HEK293 (cell line): ENCODE measurements at regions not wholly inside any gene's neighbourhood (a gene's known extent, or its start where the extent isn't known, plus 50 kb on each side); places are given as distances from the start of the nearest gene placed in this dataset.

Experiments used
- CTCF ChIA-PET: fragments of 350-600 bp; formaldehyde crosslinking; extraction: SDS; loops from one replicate; lab custom pipeline; 2021; ENCODE audit warnings: antibody characterized with exemption; lab: Yijun Ruan, JAX
- POLR2A ChIA-PET: fragments of 300-600 bp; formaldehyde crosslinking; extraction: SDS; loops from one replicate; lab custom pipeline; 2020; ENCODE audit warnings: antibody characterized with exemption, inconsistent platforms; lab: Yijun Ruan, JAX
- H3K27ac ChIP-seq: fragments of 200-500 bp; sonication (Bioruptor generic); 2 replicates; pipeline ENCODE4 v1.5.1; 2014; ENCODE audit warnings: low read depth, low read length, control low read depth, inconsistent platforms; ENCODE audit errors: extremely low read depth
- H3K36me3 ChIP-seq, 2 experiments: fragments of 200-500 bp in 1 of 2; sonication (Bioruptor generic) in 1 of 2; 1 replicate in 1 of 2; 2 replicates in 1 of 2; pipeline ENCODE4 v1.5.1; 2014 to 2017; ENCODE audit warnings: inconsistent platforms in 2 of 2, low read length in 2 of 2; ENCODE audit not compliant: control insufficient read depth in 2 of 2, insufficient read depth in 1 of 2
- H3K4me1 ChIP-seq: fragments of 200-500 bp; sonication (Bioruptor generic); 2 replicates; pipeline ENCODE4 v1.5.1; 2014; ENCODE audit warnings: mild to moderate bottlenecking, low read length, inconsistent platforms; ENCODE audit not compliant: control insufficient read depth, insufficient read depth
- H3K4me3 ChIP-seq: 2 replicates; pipeline ENCODE4 v1.5.1; 2011; ENCODE audit warnings: low read depth, mild to moderate bottlenecking, control low read depth, low read length, moderate library complexity
- H3K9me3 ChIP-seq: fragments of 200-500 bp; sonication (Bioruptor generic); 2 replicates; pipeline ENCODE4 v1.5.1; 2014; ENCODE audit warnings: low read depth, low read length, inconsistent platforms; ENCODE audit not compliant: control insufficient read depth, insufficient read depth
- ATF2 ChIP-seq: fragments of 450-650 bp; formaldehyde crosslinking; IDR thresholded peaks from 2 replicates; pipeline ENCODE4 v1.5.1; 2016; ENCODE audit warnings: missing biosample characterization, missing genetic modification characterization, low read depth
- OSR2 ChIP-seq: fragments of 450-650 bp; formaldehyde crosslinking; IDR thresholded peaks from 2 replicates; pipeline ENCODE4 v1.5.1; 2016; ENCODE audit warnings: missing biosample characterization, missing genetic modification characterization
- SP2 ChIP-seq: fragments of 450-650 bp; formaldehyde crosslinking; IDR thresholded peaks from 2 replicates; pipeline ENCODE4 v1.5.1; 2016; ENCODE audit warnings: missing biosample characterization, missing genetic modification characterization
- TRIM28 ChIP-seq: IDR thresholded peaks from 2 replicates; pipeline ENCODE4 v1.6.1; 2011; ENCODE audit warnings: low read length, control low read depth, borderline replicate concordance
- ZBTB48 ChIP-seq: fragments of 450-650 bp; formaldehyde crosslinking; IDR thresholded peaks from 2 replicates; pipeline ENCODE4 v1.5.1; 2016; ENCODE audit warnings: missing biosample characterization, missing genetic modification characterization
- ZNF302 ChIP-seq: fragments of 450-650 bp; formaldehyde crosslinking; IDR thresholded peaks from 2 replicates; pipeline ENCODE4 v1.5.1; 2016; ENCODE audit warnings: missing biosample characterization, missing genetic modification characterization, low read depth
- ZNF354C ChIP-seq: fragments of 450-650 bp; formaldehyde crosslinking; IDR thresholded peaks from 2 replicates; pipeline ENCODE4 v1.5.1; 2016; ENCODE audit warnings: missing biosample characterization, missing genetic modification characterization, low read depth, borderline replicate concordance
- ZNF366 ChIP-seq: fragments of 450-650 bp; formaldehyde crosslinking; conservative IDR thresholded peaks from 2 replicates; pipeline ENCODE4 v1.5.1; 2016; ENCODE audit warnings: missing biosample characterization, missing genetic modification characterization
- ZNF521 ChIP-seq: fragments of 450-650 bp; formaldehyde crosslinking; IDR thresholded peaks from 2 replicates; pipeline ENCODE4 v1.5.1; 2017; ENCODE audit warnings: missing biosample characterization, mild to moderate bottlenecking, missing genetic modification characterization
- ZNF610 ChIP-seq: fragments of 450-650 bp; formaldehyde crosslinking; IDR thresholded peaks from 2 replicates; pipeline ENCODE4 v1.5.1; 2016; ENCODE audit warnings: missing biosample characterization, missing genetic modification characterization, borderline replicate concordance
- ZNF658 ChIP-seq: fragments of 450-650 bp; formaldehyde crosslinking; IDR thresholded peaks from 2 replicates; pipeline ENCODE4; 2016; ENCODE audit warnings: missing biosample characterization, missing genetic modification characterization
- ZNF704 ChIP-seq: fragments of 450-650 bp; formaldehyde crosslinking; IDR thresholded peaks from 2 replicates; pipeline ENCODE4 v1.5.1; 2016; ENCODE audit warnings: missing biosample characterization, missing genetic modification characterization
- TF ChIP-seq, protein P1 (sequence below): fragments of 450-650 bp; formaldehyde crosslinking; IDR thresholded peaks from 2 replicates; pipeline ENCODE4 v1.5.1; 2016; ENCODE audit warnings: missing biosample characterization, missing genetic modification characterization
- TF ChIP-seq, protein P2 (sequence below): IDR thresholded peaks from 2 replicates; pipeline ENCODE4 v1.6.1; 2011; ENCODE audit warnings: mild to moderate bottlenecking, low read depth, low read length, borderline replicate concordance
- TF ChIP-seq, protein P3 (sequence below): fragments of 450-650 bp; formaldehyde crosslinking; IDR thresholded peaks from 2 replicates; pipeline ENCODE4 v1.5.1; 2016; ENCODE audit warnings: missing biosample characterization, missing genetic modification characterization, borderline replicate concordance
- TF ChIP-seq, protein P4 (sequence below): fragments of 450-650 bp; formaldehyde crosslinking; IDR thresholded peaks from 2 replicates; pipeline ENCODE4 v1.5.1; 2017; ENCODE audit warnings: missing biosample characterization, missing genetic modification characterization

GRCh38 chr13:65414187-65414586 lies 1815.9 kb downstream of the PCDH9 start:
- Histone ChIP-seq H3K4me1 (no peaks in the 10 kb centered on the region), H3K9me3 (no peaks in the 10 kb centered on the region), H3K4me3 (no peak overlapping the region), H3K27ac (no peak overlapping the region), H3K36me3 (no peaks in the 10 kb centered on the region)
- TF ChIP-seq ZBTB48 (tag by site-specific recombination) (no peak), SP2 (tag by site-specific recombination) (no peak), ZNF658 (tag by site-specific recombination) (no peak), ZNF521 (no peak), ZNF354C (tag by site-specific recombination) (no peak), ZNF302 (tag by site-specific recombination) (no peak), ZNF610 (tag by site-specific recombination) (no peak), TRIM28 (no peak), OSR2 (tag by site-specific recombination) (no peak), ATF2 (tag by site-specific recombination) (no peak), ZNF366 (tag by site-specific recombination) (no peak), ZNF704 (no peak)
- TF ChIP-seq, protein P1, sequence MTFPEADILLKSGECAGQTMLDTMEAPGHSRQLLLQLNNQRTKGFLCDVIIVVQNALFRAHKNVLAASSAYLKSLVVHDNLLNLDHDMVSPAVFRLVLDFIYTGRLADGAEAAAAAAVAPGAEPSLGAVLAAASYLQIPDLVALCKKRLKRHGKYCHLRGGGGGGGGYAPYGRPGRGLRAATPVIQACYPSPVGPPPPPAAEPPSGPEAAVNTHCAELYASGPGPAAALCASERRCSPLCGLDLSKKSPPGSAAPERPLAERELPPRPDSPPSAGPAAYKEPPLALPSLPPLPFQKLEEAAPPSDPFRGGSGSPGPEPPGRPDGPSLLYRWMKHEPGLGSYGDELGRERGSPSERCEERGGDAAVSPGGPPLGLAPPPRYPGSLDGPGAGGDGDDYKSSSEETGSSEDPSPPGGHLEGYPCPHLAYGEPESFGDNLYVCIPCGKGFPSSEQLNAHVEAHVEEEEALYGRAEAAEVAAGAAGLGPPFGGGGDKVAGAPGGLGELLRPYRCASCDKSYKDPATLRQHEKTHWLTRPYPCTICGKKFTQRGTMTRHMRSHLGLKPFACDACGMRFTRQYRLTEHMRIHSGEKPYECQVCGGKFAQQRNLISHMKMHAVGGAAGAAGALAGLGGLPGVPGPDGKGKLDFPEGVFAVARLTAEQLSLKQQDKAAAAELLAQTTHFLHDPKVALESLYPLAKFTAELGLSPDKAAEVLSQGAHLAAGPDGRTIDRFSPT (tag by site-specific recombination), result no peak
- TF ChIP-seq, protein P2, sequence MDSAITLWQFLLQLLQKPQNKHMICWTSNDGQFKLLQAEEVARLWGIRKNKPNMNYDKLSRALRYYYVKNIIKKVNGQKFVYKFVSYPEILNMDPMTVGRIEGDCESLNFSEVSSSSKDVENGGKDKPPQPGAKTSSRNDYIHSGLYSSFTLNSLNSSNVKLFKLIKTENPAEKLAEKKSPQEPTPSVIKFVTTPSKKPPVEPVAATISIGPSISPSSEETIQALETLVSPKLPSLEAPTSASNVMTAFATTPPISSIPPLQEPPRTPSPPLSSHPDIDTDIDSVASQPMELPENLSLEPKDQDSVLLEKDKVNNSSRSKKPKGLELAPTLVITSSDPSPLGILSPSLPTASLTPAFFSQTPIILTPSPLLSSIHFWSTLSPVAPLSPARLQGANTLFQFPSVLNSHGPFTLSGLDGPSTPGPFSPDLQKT, result no peak
- TF ChIP-seq, protein P3, sequence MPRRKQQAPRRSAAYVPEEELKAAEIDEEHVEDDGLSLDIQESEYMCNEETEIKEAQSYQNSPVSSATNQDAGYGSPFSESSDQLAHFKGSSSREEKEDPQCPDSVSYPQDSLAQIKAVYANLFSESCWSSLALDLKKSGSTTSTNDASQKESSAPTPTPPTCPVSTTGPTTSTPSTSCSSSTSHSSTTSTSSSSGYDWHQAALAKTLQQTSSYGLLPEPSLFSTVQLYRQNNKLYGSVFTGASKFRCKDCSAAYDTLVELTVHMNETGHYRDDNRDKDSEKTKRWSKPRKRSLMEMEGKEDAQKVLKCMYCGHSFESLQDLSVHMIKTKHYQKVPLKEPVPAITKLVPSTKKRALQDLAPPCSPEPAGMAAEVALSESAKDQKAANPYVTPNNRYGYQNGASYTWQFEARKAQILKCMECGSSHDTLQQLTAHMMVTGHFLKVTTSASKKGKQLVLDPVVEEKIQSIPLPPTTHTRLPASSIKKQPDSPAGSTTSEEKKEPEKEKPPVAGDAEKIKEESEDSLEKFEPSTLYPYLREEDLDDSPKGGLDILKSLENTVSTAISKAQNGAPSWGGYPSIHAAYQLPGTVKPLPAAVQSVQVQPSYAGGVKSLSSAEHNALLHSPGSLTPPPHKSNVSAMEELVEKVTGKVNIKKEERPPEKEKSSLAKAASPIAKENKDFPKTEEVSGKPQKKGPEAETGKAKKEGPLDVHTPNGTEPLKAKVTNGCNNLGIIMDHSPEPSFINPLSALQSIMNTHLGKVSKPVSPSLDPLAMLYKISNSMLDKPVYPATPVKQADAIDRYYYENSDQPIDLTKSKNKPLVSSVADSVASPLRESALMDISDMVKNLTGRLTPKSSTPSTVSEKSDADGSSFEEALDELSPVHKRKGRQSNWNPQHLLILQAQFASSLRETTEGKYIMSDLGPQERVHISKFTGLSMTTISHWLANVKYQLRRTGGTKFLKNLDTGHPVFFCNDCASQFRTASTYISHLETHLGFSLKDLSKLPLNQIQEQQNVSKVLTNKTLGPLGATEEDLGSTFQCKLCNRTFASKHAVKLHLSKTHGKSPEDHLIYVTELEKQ (tag by site-specific recombination), result no peak
- TF ChIP-seq, protein P4, sequence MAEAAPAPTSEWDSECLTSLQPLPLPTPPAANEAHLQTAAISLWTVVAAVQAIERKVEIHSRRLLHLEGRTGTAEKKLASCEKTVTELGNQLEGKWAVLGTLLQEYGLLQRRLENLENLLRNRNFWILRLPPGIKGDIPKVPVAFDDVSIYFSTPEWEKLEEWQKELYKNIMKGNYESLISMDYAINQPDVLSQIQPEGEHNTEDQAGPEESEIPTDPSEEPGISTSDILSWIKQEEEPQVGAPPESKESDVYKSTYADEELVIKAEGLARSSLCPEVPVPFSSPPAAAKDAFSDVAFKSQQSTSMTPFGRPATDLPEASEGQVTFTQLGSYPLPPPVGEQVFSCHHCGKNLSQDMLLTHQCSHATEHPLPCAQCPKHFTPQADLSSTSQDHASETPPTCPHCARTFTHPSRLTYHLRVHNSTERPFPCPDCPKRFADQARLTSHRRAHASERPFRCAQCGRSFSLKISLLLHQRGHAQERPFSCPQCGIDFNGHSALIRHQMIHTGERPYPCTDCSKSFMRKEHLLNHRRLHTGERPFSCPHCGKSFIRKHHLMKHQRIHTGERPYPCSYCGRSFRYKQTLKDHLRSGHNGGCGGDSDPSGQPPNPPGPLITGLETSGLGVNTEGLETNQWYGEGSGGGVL (tag by site-specific recombination), result no peak
- POLR2A ChIA-PET, result no interaction called here
- CTCF ChIA-PET, result interaction anchor here (0.6 kb wide), 1 partner anchor 1010 kb away, joined by 3 read pairs; no protein-coding TSS in a partner anchor
